HFF-Myc (cell line): ENCODE measurements at regions not wholly inside any gene's neighbourhood (a gene's known extent, or its start where the extent isn't known, plus 50 kb on each side); places are given as distances from the start of the nearest gene placed in this dataset.

Experiments
- DNase-seq: peaks from one replicate; pipeline ENCODE4 v3.0.0-alpha.2; 2011; ENCODE audit warnings: low read depth; ENCODE audit errors: extremely low read depth
- H3K4me3 ChIP-seq: replicated peaks from 2 replicates; pipeline ENCODE4 v1.5.1; 2011; ENCODE audit warnings: low read depth, mild to moderate bottlenecking, control low read depth, low read length
- TF ChIP-seq, protein P1 (sequence below): IDR thresholded peaks from 2 replicates; pipeline ENCODE4 v1.5.1; 2012; ENCODE audit warnings: mild to moderate bottlenecking, low read depth, low read length, control low read depth; ENCODE audit errors: missing control alignments

DNA sequence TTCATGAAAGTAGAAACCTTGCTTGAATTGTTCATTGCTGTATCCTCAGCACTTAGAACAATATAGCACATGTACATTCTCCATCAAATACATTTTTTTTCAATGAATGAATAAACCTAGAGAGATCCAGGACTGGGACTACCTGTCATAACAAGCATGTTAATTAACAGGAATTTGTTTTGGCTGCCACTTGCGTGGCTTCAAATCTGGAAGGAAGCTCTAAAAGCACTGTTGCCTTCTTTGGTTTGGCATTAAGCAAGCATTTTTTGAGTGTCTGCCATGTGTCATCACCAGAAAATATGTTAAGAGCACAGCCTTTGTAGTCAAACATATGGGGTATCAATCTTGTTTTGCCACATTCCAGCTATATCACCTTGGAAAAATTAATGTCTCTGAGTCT is 131.9 kb upstream of the BACH2 start:
- no peak overlapping the region for H3K4me3 ChIP-seq
- TF ChIP-seq, protein P1, sequence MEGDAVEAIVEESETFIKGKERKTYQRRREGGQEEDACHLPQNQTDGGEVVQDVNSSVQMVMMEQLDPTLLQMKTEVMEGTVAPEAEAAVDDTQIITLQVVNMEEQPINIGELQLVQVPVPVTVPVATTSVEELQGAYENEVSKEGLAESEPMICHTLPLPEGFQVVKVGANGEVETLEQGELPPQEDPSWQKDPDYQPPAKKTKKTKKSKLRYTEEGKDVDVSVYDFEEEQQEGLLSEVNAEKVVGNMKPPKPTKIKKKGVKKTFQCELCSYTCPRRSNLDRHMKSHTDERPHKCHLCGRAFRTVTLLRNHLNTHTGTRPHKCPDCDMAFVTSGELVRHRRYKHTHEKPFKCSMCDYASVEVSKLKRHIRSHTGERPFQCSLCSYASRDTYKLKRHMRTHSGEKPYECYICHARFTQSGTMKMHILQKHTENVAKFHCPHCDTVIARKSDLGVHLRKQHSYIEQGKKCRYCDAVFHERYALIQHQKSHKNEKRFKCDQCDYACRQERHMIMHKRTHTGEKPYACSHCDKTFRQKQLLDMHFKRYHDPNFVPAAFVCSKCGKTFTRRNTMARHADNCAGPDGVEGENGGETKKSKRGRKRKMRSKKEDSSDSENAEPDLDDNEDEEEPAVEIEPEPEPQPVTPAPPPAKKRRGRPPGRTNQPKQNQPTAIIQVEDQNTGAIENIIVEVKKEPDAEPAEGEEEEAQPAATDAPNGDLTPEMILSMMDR, result no peak
- DNase-seq, result no peak

DNA sequence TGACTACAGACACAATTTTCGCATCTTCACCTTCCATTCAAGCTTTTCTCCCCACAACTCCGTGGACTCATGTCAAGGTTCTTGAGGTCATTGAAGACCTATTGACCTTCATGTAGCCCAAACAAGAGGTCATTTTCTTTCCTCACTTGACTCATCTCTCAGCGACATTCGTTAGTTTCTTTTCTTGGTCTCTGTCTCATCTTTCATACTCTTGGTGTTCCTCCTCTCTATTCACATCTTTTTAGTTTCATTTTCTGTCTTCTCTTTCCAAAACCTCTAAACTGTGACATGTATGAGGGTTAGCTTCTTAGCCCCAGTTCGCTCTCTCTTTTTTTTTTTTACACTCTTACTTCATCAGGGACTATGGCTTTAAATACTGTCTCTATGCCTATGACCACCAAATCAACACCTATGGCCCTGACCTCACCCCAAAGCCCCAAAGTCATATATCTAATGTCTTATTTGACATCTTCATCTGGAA is 128.6 kb upstream of the BACH2 start:
- DNase-seq, result no peak
- TF ChIP-seq, protein P1, result no peak
- H3K4me3 ChIP-seq, result no peak overlapping the region

DNA sequence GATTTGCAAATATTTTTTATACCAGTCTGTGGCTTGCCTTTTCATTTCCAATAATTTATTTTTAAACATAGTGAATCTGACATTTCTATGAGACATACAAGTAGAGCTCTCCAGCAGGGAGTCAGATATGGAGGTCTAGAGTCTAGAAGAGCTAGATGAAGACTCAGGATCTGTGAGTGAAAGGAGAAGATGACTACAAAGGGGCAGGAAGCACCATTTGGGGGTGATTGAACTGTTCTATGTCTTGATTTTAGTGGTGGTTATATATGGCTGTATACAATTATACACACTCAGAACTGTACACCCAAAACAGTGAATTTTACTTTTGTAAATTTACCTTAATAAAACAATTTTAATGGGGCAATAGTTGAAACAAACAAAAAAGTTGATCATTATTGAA is 127.9 kb upstream of the BACH2 start:
- H3K4me3 ChIP-seq, result no peak overlapping the region
- no peak for DNase-seq
- TF ChIP-seq, protein P1, result no peak

DNA sequence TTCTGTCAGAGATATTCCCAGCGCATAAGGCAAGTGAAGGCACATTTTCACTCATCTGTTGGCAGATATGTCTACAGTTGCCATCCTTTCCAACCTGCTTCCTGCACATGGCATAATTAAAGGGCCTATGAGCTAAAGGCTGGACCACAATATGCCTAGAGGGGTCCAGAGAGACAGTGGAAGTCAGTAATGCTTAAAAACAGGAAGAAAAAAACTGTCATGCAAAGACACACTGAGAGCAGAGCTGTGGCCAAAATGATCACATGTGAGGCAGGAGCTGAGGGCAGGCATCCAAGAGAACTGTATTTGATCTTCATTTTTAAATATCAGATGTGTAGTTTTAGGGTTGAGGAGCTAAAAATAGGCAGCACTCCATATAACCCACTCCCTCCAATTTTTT is 125.0 kb upstream of the BACH2 start:
- TF ChIP-seq, protein P1, result no peak
- H3K4me3 ChIP-seq, result no peak overlapping the region
- no peak for DNase-seq

DNA sequence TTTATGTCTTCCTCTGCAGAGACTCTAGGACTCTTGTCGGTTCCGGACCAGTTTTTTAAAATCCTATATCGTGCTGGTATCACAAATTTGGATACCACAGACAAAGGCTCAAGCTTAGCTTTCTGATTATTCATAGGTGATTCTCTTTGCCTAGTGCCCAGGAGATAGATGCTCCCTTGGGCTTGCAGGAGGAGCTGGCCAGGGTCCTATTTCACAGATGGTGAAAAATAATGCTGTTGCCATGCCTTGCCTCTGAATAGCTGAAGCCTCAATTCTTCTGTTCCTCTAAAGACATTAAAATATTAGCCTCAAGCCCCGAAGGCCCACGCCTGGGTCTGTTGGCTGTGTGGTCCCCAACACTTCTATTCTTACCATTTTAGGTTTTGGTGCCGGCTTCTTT is 123.9 kb upstream of the BACH2 start:
- H3K4me3 ChIP-seq, result no peak overlapping the region
- TF ChIP-seq, protein P1, result no peak
- no peak for DNase-seq

DNA sequence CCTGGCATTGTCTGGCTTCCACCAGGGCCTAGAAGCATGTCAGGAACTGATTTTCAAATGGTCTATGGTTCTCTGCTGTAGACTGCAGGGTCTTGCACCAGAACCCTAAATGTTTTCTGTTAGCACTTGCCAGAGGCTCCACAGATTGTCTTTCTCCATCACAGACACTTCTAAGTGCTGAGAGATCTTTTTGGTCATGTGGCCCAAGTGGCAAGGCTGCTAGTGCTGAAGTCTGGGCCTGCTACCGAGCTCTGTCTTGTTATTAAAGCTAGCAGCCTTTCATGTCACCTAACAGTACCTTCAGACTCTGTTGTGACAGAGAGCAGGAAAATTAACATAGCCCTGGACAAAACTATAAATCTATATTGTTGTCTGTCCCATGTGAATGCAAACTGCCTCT is 120.7 kb upstream of the BACH2 start:
- no peak overlapping the region for H3K4me3 ChIP-seq
- TF ChIP-seq, protein P1, result no peak
- DNase-seq, result no peak

DNA sequence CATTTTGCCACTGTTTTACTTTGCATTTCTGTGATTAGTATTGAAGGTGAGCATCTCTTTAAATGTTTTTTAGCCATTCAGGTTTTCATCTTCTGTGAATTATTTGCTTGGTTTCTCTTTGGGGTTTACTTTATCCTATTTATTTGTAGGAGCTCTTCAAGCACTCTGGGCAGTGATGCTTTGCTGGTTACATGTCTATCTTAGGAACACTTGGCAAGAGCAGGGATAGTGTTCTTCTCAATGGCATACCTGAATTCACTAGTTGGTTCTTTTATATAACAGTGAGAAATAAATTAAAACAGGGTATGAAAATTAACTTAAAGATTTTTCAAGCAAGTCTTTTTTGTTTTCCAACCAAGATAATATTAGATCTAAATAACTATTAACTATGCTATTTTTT is 119.7 kb upstream of the BACH2 start:
- no peak for DNase-seq
- TF ChIP-seq, protein P1, result no peak
- no peak overlapping the region for H3K4me3 ChIP-seq
